ENCODE measurements at regions not wholly inside any gene's neighbourhood (a gene's known extent, or its start where the extent isn't known, plus 50 kb on each side); places are given as distances from the start of the nearest gene placed in this dataset.

GRCh38 chr6:146886587-146887446 lies 288.0 kb downstream of the ADGB start:
- no peak for DNase-seq (ENCODE audit: low spot score)

- DNase-seq (ENCODE audit: low spot score), result no peak
These were observed 288.8 kb downstream of the ADGB start for GRCh38 chr6:146887447-146888077.

- no peak for DNase-seq (ENCODE audit: low spot score)
These were observed 290.5 kb downstream of the ADGB start for GRCh38 chr6:146889303-146889702.

DNA sequence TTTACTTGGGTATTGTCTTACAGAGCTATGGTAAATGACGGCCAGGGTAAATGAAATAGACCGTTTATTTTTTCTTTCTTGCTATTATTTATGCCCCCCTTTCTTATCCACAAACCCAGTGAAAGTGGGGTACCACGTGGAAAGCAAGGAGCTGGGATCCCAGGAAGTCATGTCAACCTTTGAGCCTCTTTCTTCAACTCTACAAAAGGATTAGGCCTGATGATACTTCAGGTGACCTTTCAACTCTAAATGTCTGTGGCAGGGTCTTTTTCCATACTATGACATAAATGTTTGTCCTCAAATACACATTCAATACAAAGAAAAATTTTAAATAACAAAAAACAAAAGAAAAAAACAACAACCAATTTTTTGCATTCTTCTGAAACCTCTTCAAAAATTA lies 291.4 kb downstream of the ADGB start:
- DNase-seq (ENCODE audit: low spot score), result no peak

GRCh38 chr6:146890644-146891434 lies 292.1 kb downstream of the ADGB start:
- no peak for DNase-seq (ENCODE audit: low spot score)

GRCh38 chr6:146891615-146892265 lies 293.0 kb downstream of the ADGB start:
- no peak for DNase-seq (ENCODE audit: low spot score)

DNA sequence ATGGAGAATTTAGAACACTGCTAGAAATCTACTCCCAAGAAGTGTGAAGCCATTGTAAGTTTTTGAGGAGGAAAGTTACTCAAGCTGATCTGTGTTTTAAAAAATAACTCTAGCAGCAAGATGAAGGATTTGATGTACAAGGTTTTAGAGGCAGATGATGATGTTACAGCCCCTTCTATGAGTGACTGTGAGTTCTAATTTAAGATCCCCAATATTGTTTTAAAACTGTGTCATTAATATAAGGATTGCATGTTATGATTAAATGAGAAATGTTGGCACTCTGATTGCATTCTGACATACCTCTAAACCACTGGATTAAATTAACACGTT lies 293.5 kb downstream of the ADGB start:
- DNase-seq (ENCODE audit: low spot score), result no peak

GRCh38 chr6:146892613-146893401 lies 294.0 kb downstream of the ADGB start:
- peak; percentile 58 for DNase-seq (ENCODE audit: low spot score)

DNA sequence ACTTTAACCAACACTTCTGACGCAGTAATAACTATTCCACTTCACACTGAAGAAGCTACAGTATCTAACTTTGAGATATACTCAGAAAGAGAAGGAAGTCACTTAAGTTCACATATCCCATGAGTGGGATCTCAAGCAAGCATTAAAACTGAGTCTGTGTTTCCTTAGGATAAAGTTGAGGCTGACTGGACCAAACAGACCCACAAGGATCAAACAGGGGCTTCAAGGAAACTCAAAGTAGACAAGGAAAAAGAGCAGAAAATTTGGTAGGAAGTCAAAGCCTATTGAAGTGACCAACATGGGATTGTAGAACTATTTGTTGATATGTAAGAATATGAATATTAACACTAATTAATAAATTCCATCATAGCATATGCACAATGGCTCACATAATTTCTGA lies 294.9 kb downstream of the ADGB start:
- DNase-seq (ENCODE audit: low spot score), result no peak

DNA sequence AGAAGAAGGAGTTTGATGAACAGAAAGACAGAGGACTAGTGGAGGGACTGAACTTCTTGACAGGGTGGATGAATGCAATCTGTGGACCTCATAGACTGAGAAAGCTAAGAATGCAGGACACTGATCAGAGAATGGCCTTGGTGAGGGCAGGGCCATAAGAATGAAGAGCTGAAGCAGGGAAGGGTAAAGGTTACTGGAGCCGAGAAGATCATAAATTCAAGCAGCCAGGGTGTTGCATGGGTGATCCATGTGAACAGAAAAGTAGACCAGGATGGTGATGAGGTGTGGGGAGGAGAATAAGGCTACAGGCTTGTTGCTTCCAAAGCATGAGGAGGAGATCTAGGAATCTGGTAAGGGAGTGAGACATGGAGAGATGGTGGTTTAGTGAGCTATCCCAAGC lies 295.9 kb downstream of the ADGB start:
- DNase-seq (ENCODE audit: low spot score), result no peak

DNA sequence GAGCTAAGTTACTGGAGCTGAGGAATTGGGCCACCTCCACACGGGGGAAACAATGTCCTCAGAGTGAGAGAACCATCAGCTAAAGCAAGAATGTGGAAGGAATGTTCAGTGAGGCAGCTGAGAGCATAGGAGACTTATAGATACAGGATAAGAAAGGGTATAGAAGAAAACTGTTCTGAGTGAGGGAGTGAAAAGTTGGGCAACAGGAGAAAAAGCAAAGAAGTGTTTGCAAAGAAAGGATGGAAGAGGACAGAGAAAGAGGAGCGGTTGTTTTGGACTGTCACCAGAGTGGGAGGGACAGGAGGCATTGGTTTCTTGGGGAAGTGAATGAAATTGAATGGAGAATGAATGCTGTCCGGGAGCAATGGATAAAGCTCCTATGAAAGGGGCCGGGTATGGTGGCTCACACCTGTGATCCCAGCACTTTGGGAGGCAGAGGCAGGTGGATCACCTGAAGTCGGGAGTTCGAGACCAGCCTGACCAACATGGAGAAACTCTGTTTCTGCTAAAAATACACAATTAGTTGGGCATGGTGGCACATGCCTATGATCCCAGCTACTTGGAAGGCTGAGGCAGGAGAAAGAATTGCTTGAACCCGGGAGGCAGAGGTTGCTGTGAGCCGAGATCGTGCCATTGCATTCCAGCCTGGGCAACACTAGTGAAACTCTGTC lies 296.5 kb downstream of the ADGB start:
- DNase-seq (ENCODE audit: low spot score), result no peak

GRCh38 chr6:146895772-146896061 lies 296.9 kb downstream of the ADGB start:
- no peak for DNase-seq (ENCODE audit: low spot score)

GRCh38 chr6:146896062-146896813 lies 297.5 kb downstream of the ADGB start:
- DNase-seq (ENCODE audit: low spot score), result no peak

DNA sequence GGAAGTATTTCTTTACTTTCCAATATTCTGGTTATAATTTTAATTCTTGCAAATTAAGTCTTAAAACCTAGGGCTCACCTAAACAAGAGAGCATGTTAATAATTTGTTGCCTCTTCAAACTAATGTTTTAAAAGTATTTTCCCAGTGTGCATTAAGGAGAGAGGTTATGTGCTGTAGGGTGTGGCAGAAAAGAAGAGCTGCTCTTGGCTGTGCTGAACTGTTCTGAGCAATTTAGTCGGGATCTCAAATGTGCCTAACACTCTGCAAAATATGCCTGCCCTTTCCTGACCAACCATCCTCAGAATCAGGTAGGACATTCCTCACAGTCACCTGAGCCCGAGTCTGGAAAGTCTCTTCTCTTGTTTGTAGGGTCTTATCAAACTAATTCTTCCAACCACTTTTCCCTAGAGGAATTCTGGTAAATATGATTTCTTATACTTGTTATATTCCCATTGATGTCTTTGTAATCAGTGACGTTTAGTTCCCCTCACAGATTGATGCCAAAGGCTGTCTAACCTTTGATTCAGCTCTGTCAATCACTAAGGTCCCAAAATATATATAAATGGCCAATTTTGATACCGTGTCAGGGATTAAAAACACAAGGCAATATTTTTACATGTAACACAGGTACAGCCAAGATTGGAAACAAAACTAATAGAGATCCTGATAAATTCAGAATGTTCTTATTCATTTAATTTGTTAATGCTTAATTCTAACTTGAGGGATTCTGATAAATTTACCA lies 298.4 kb downstream of the ADGB start:
- DNase-seq (ENCODE audit: low spot score), result no peak

DNA sequence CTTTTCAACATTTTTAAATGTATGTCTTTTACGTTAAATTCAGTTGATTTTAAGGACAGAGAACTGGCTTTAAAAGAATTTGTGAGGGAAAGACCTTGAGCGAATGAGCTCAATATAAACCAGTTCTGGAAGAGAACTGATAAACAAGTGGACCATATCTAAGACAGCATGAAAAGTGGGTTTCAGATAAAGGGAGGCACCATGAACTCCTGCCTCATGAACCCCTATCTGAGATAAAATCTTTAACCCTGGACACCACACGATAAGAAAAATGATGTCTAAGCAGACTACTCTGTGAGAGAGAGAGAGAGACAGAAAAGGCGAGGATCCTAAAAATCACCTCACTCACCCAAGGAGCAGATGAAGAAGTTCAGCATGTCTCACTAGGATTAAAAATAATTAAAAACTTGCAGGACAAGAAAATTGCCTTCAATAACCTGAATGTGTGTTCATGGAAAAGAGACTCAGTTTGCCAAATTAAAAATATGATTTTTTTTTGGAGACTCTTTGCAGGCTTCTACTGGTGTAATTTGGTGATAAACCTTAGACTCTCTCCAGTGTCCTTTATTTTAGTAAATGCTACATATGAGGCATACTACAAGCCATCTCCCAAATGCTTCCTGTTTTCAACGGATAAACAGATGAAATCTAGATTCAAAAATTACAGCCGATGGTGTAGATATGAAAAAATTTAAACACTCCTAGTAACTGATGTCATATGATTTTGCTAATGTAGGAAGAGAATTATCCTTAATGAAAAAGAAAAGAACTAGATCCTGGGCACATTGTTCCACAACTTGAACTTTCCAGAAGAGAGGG lies 299.5 kb downstream of the ADGB start:
- DNase-seq (ENCODE audit: low spot score), result no peak

GRCh38 chr6:146898888-146899227 lies 300.1 kb downstream of the ADGB start:
- no peak for DNase-seq (ENCODE audit: low spot score)

DNA sequence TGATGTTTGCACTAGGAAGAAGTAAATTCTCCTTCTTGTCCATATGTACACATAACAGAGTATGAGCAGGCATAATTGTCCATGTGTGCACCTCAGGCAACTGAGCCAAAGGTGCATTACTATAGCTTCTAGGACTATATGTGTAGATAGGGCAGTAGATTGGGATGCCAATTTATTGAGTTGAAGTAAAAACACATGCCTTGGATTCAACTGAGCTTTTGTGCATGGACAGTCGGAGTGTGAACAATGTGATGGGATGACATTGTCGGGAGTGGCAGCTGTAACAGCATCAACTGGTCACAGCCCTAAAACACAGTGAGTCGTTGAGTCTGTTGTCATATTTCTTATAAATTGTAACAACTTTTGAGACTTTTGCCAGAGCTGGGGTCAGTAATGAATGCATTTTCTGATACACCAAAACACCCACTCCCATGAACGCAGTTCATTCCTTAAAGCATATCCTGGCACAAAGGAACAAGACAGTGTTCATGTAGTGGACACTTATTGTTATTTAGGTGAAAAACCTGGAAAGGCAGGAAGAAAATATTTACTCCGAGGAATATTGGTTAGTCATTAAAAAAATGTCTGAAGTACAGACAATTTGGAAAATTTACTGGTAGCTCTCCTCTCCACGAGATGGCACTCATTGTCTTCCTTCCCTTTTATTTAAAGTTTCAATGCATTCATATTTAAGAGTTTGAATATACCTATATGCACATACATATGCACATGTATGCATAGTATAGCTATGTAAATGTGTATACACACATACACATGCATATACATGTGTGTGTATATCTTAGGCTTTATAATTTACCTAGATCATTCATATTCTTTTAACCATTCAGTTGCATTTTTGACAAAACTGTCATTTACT lies 302.0 kb upstream of the STXBP5 start:
- no peak for DNase-seq (ENCODE audit: low spot score)

DNA sequence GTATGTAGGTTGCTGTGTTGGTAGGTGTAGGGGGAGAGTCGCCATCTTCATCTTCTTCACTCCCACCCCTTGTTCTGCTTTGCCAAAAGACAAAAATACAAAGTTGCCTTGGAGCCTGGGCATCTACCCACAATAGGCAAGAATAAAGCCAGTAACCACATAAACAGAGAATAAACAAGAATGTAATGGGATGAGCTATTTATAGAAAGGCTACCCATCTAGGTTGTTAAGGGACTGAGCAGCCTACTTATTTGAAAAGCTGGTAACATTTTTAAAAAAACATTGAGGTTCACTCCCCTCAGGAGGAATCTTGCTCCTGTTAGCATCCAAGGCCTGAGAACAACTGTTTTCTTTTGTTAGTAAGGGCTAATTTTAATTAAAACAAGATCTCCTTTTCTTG lies 301.4 kb upstream of the STXBP5 start:
- DNase-seq (ENCODE audit: low spot score), result no peak
